GM19324 (cell line): ENCODE measurements at regions not wholly inside any gene's neighbourhood (a gene's known extent, or its start where the extent isn't known, plus 50 kb on each side); places are given as distances from the start of the nearest gene placed in this dataset.
A peak's percentile ranks its signal among the peaks of the same experiment; 100 is the strongest.

Experiments used
- ATAC-seq: cut with Tn5 transposase; IDR thresholded peaks from one replicate; pipeline ENCODE4 v1.9.1; 2021; ENCODE audit warnings: mild to moderate bottlenecking, moderate library complexity; ENCODE audit not compliant: unreplicated experiment, low FRiP score

- no peak for ATAC-seq
These were observed 97.1 kb upstream of the ZC3H12C start for GRCh38 chr11:109996060-109996459.

- no peak for ATAC-seq
These were observed 94.3 kb upstream of the ZC3H12C start for GRCh38 chr11:109998921-109999320.

- ATAC-seq: peak; percentile 77
These were observed 93.1 kb upstream of the ZC3H12C start for GRCh38 chr11:110000031-110000502.

- no peak for ATAC-seq
These were observed 92.3 kb upstream of the ZC3H12C start for GRCh38 chr11:110000850-110001249.

DNA sequence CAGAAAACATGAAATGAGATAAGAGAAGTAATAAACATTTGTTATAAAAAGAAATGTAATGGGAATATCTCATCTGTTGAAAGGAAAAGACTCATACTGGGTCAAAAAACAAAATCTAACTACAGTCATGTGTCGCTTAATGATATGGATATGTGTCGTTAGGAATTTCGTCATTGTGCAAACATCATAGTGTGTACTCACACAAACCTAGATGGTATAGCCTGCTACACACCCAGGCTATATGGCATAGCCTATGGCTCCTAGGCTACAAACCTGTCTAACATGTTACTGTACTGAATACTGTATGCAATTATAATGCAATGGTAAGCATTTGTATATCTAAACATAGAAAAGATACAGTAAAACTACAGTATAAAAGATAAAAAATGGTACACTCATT lies 89.8 kb upstream of the ZC3H12C start:
- no peak for ATAC-seq

DNA sequence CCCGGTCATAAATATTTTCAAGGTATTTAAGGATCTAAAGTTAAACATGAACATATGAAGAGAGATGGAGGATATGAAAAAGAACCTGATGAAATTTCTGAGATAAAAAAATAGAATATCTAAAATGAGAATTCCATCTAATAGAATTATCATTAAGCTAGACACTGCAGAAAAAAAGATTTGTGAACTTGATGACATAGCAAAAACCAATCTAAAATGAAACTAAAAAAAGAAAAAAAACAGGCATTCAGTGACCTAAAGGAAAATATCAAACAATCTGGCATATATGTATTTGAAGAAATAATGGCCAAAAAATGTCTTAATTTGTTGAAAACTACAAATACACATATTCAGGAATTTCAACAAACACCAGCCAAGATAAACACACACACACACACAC lies 81.6 kb upstream of the ZC3H12C start:
- ATAC-seq: no peak

- ATAC-seq: no peak
These were observed 77.5 kb upstream of the ZC3H12C start for GRCh38 chr11:110015695-110016094.

- ATAC-seq: no peak
These were observed 73.5 kb upstream of the ZC3H12C start for GRCh38 chr11:110019675-110020074.

- ATAC-seq: no peak
These were observed 70.6 kb upstream of the ZC3H12C start for GRCh38 chr11:110022548-110022947.

GRCh38 chr11:110023711-110024110 lies 69.5 kb upstream of the ZC3H12C start:
- no peak for ATAC-seq

DNA sequence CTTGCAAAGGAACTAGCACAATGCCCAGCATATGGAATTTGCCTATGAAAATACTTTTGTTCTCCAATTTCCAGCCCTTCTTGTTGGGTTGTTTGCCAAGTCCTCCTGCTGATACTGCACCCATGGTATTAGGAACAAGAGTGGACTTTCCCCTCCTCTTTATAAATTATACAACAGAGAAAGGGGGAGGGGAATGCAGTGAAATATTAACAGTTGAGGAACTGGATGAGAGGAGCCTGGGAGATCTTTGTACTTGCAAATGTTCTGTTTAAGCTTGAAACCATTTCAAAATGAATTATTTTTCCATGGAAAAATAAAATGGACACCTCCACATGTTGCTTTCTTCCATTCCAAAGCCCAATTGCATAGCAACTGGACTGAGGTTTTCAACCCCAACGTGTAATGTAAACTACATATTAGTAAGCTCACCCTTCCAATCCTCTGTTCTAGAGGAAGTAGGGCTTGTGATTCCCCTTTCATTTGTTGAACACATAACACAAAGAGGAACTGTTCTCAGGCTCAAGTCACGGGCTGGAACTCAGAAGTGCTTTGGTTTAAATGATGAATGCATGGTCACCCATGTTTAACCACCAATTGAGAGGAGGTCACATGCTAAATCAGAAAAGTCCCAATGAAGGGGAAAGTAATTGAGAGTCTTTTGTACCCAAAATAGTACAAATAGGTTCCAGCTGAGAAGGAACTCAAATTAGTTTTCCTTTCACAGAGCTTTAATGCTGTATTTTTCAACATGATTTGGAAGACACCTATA lies 66.2 kb upstream of the ZC3H12C start:
- peak; percentile 87 for ATAC-seq

DNA sequence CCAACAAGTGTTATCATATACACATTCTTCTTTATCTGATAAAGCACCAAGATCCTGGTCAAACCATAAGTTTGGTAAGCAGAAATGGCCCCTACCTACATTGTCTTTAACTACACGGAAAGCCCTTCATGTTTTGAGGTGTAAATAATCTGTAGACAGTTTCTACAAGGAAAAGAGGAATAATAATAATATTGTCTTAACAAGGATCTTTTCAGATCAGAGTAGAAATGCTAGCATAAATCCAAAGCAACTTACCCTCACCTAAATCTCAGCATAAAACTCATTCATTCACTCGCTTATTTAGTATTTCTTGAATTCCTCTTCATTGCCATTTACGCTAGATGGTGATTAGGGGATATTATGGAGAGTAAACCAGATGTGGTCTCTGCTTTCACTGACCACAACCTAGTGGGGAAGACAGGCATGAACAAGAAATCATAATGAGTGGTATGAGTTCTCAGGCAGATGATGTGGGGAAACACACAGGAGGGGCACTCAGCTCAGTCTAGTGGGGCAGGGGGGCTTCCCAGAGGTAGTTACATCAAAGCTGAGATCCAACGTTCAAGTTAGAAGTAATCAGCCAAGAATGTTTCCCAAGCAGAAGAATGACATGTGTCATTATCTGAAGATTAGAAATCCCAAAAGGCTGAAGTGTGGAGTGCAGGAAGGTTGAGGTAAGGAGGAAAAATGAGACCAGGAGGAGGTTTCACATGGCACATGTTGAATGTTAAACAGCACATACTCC lies 65.4 kb upstream of the ZC3H12C start:
- no peak for ATAC-seq

GRCh38 chr11:110028921-110029320 lies 64.3 kb upstream of the ZC3H12C start:
- ATAC-seq: no peak

GRCh38 chr11:110029714-110030113 lies 63.5 kb upstream of the ZC3H12C start:
- no peak for ATAC-seq

DNA sequence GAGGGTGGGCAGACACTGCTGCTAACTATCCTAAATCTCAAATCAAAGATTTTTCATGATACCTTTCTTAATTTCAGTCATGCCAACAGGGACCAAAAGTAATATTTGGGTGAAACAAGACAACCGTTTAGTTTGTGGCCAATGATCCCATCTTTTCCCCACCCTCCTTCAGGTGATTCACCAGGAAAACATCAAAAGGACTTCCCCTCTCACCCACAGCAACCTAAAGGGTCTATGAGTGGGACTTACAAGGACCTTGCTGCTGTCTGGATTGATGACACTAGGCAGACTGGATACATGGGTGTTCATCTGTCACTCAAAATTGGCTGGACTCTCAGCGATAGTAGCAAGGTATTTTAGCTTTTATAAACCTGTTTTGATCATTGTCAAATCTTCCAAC lies 62.0 kb upstream of the ZC3H12C start:
- no peak for ATAC-seq

DNA sequence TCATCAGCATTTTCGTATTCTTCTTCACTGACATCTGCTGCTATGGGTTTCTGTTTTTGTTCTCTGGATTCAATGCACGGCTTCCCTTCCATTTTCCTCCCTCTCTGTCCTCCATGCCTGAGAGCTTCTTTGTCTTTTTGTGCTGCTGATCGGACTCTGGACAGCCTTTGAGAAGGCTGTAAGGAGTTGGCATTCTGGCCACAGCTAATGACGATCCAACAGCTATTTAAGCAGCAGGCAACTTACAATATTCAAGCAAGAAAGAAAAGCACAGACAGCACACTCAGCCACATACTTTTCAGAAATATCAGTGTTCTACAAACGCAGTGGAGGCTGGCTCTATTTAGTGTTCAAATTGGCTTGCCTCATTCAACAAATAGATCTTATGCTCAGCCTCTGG lies 60.9 kb upstream of the ZC3H12C start:
- ATAC-seq: no peak

- no peak for ATAC-seq
These were observed 60.1 kb upstream of the ZC3H12C start for GRCh38 chr11:110032957-110033570.

DNA sequence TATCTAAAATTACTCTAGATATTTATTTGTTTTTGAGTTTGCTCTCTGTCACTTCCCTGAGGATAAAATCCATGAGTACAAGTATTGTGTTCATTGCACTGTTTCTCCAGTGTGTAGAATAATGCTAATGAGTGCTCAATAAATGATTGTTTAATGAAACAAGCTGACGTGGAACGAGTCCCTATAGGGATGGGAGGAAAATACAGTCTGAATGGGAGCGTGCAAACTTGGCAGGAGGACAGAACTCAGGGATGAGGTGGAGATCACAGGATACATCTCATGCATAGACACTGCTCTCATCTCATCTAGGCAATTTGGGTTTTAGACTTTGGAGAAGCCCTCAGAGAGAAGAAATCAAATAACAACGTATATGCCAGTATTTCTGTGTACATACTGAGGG lies 58.4 kb upstream of the ZC3H12C start:
- no peak for ATAC-seq

GRCh38 chr11:110035357-110035756 lies 57.8 kb upstream of the ZC3H12C start:
- no peak for ATAC-seq

DNA sequence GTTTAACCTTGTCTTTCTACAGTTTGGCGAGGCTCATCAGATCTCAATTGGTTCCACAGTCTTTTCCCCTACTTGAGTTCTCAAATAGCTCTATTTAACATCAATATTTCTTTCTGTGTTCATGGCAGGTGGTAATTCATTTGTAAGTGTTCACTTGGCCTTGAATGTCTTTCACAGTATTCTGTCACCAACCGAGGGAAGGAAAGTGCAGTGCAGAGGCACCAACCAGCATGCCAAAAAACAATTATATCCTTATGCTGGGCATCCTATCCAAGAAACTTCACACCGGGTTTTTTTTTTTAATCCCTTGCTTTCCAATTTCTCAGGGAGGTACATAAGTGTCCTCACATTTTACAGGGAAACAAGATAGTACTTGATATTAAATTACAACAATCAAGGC lies 55.0 kb upstream of the ZC3H12C start:
- no peak for ATAC-seq
